Esophagus muscularis mucosa (tissue), 4 donors: ENCODE measurements at regions not wholly inside any gene's neighbourhood (a gene's known extent, or its start where the extent isn't known, plus 50 kb on each side); places are given as distances from the start of the nearest gene placed in this dataset.

Experiments used
- DNase-seq: peaks from one replicate; pipeline ENCODE4 v3.0.0-alpha.2; 2017; ENCODE audit errors: extremely low spot score
- H3K27ac ChIP-seq, 4 donors: fragments of 200-600 bp; sonication (generic); replicated peaks in 1 of 4; 1 replicate in 3 of 4; 2 replicates in 1 of 4; pipeline ENCODE4 v1.5.1; 2016 to 2019; ENCODE audit warnings: mild to moderate bottlenecking in 1 of 4
- H3K27me3 ChIP-seq, 4 donors: fragments of 200-600 bp; sonication (generic); one replicate each; pipeline versions ENCODE4 v1.5.1 to v1.6.0; 2016 to 2019
- H3K36me3 ChIP-seq, 4 donors: fragments of 200-600 bp; sonication (generic); one replicate each; pipeline ENCODE4 v1.5.1; 2016 to 2019
- H3K4me1 ChIP-seq, 4 donors: fragments of 200-600 bp; sonication (generic); one replicate each; pipeline ENCODE4 v1.5.1; 2016 to 2019
- H3K4me3 ChIP-seq, 4 donors: fragments of 200-600 bp; sonication (generic); 1 replicate in 2 of 4; 2 replicates in 2 of 4; pipeline ENCODE4 v1.5.1; 2016 to 2019; ENCODE audit warnings: mild to moderate bottlenecking in 4 of 4, moderate library complexity in 1 of 4
- H3K9me3 ChIP-seq, 4 donors: fragments of 200-600 bp; sonication (generic); 1 replicate in 3 of 4; 2 replicates in 1 of 4; pipeline ENCODE4 v1.5.1; 2016 to 2019
- CTCF ChIP-seq, 3 experiments: fragments of 200-600 bp in 2 of 3; fragments of 450-650 bp in 1 of 3; sonication (generic) in 2 of 3; IDR thresholded peaks; one replicate each; pipeline ENCODE4 v1.5.1; 2017 to 2019; ENCODE audit warnings: antibody characterized with exemption in 3 of 3, mild to moderate bottlenecking in 2 of 3, moderate library complexity in 1 of 3
- EP300 ChIP-seq: sonication (generic); formaldehyde crosslinking; IDR thresholded peaks from one replicate; pipeline ENCODE4 v1.6.1; 2017; ENCODE audit warnings: antibody characterized with exemption
- POLR2A ChIP-seq: fragments of 450-650 bp; IDR thresholded peaks from one replicate; pipeline ENCODE4 v1.6.1; 2017; ENCODE audit warnings: antibody characterized with exemption, moderate library complexity, mild to moderate bottlenecking, low read depth
- POLR2AphosphoS5 ChIP-seq, 2 donors: sonication (generic); formaldehyde crosslinking; IDR thresholded peaks; one replicate each; pipeline ENCODE4 v1.6.1; 2017; ENCODE audit warnings: antibody characterized with exemption in 2 of 2
- WGBS: methylation state at CpG from one replicate; pipeline ENCODE4 v1.1.5; 2018; 5-methylcytosine and 5-hydroxymethylcytosine counted together
- intact Hi-C: fragments of 100-400 bp; cut with DNase I; formaldehyde crosslinking; loops from one replicate; pipeline ENCODE4 v1.15.1; 2023

GRCh38 chr22:22185217-22185616 is 59.4 kb upstream of the VPREB1 start:
- DNase-seq, result peak; percentile 45
- no peaks in the 10 kb centered on the region for H3K36me3 ChIP-seq
- H3K27me3 ChIP-seq, result peaks cover 0 to 51% (median 2%) of the 10 kb centered on the region in 4 donors
- H3K9me3 ChIP-seq, result no peaks in the 10 kb centered on the region
- 58% methylated on average over 3 of the region's 3 CpGs for WGBS
- no peaks in the 10 kb centered on the region for H3K4me1 ChIP-seq
- no peak overlapping the region for H3K4me3 ChIP-seq
- TF ChIP-seq CTCF (IDR thresholded peaks at IDR 0.05), result no peak
- H3K27ac ChIP-seq, result no peak overlapping the region
- intact Hi-C loops, result no loop called here

GRCh38 chr22:22184277-22184807 is 60.2 kb upstream of the VPREB1 start:
- H3K27ac ChIP-seq, result no peak overlapping the region
- H3K27me3 ChIP-seq, result peaks cover 0 to 60% (median 2%) of the 10 kb centered on the region in 4 donors
- intact Hi-C loops, result no loop called here
- H3K9me3 ChIP-seq, result no peaks in the 10 kb centered on the region
- H3K4me1 ChIP-seq, result no peaks in the 10 kb centered on the region
- H3K4me3 ChIP-seq, result no peak overlapping the region
- peak; percentile 68 for DNase-seq
- no peaks in the 10 kb centered on the region for H3K36me3 ChIP-seq
- TF ChIP-seq POLR2AphosphoS5 (IDR thresholded peaks at IDR 0.05) (no peak), CTCF (IDR thresholded peaks at IDR 0.05) (no peak), EP300 (no peak), POLR2A (no peak)
- 49% methylated on average over 6 of the region's 6 CpGs for WGBS

GRCh38 chr22:22182990-22183264 is 61.7 kb upstream of the VPREB1 start:
- H3K36me3 ChIP-seq, result no peaks in the 10 kb centered on the region
- DNase-seq, result no peak
- H3K27ac ChIP-seq, result no peak overlapping the region
- TF ChIP-seq CTCF (IDR thresholded peaks at IDR 0.05), result no peak
- no peak for TF ChIP-seq EP300
- no peak for TF ChIP-seq POLR2A
- TF ChIP-seq POLR2AphosphoS5 (IDR thresholded peaks at IDR 0.05), result no peak
- H3K4me3 ChIP-seq, result no peak overlapping the region
- intact Hi-C loops, result no loop called here
- H3K4me1 ChIP-seq, result no peaks in the 10 kb centered on the region
- peaks cover 0 to 68% (median 2%) of the 10 kb centered on the region in 4 donors for H3K27me3 ChIP-seq
- H3K9me3 ChIP-seq, result no peaks in the 10 kb centered on the region

GRCh38 chr22:22182218-22182989 is 62.2 kb upstream of the VPREB1 start:
- TF ChIP-seq POLR2AphosphoS5 (IDR thresholded peaks at IDR 0.05) (no peak), CTCF (IDR thresholded peaks at IDR 0.05) (no peak), POLR2A (no peak), EP300 (no peak)
- no peak overlapping the region for H3K27ac ChIP-seq
- intact Hi-C loops, result no loop called here
- peaks cover 0 to 64% (median 2%) of the 10 kb centered on the region in 4 donors for H3K27me3 ChIP-seq
- no peak overlapping the region for H3K4me3 ChIP-seq
- 72% methylated on average over 7 of the region's 7 CpGs for WGBS
- no peaks in the 10 kb centered on the region for H3K4me1 ChIP-seq
- H3K36me3 ChIP-seq, result no peaks in the 10 kb centered on the region
- DNase-seq, result peak; percentile 75
- no peaks in the 10 kb centered on the region for H3K9me3 ChIP-seq

GRCh38 chr22:22181341-22181850 is 63.2 kb upstream of the VPREB1 start:
- peaks cover 0 to 62% (median 1%) of the 10 kb centered on the region in 4 donors for H3K27me3 ChIP-seq
- intact Hi-C loops, result no loop called here
- peak; percentile 74 for DNase-seq

More at GRCh38 chr22:22181341-22181850, 63.2 kb upstream of the VPREB1 start:
- no peaks in the 10 kb centered on the region for H3K4me1 ChIP-seq
- no peaks in the 10 kb centered on the region for H3K9me3 ChIP-seq
- no peak overlapping the region for H3K4me3 ChIP-seq
- TF ChIP-seq POLR2A (no peak), POLR2AphosphoS5 (IDR thresholded peaks at IDR 0.05) (no peak), EP300 (no peak), CTCF (IDR thresholded peaks at IDR 0.05) (no peak)
- no peaks in the 10 kb centered on the region for H3K36me3 ChIP-seq
- H3K27ac ChIP-seq, result no peak overlapping the region
- WGBS, result 58% methylated on average over 3 of the region's 3 CpGs
